UCSD-AML1 (cell line): ENCODE measurements at regions not wholly inside any gene's neighbourhood (a gene's known extent, or its start where the extent isn't known, plus 50 kb on each side); places are given as distances from the start of the nearest gene placed in this dataset.

Experiments
- DNase-seq: peaks from one replicate; lab custom pipeline; 2025; ENCODE audit not compliant: unreplicated experiment; lab: John Stamatoyannopoulos, UW

- no peak for DNase-seq
Observed at GRCh38 chr2:120496759-120497158, 150.8 kb downstream of the INHBB start.

- DNase-seq: no peak
Observed at GRCh38 chr2:120497261-120497977, 151.5 kb downstream of the INHBB start.

- DNase-seq: no peak
Observed at GRCh38 chr2:120498121-120498520, 152.2 kb downstream of the INHBB start.

GRCh38 chr2:120498576-120499394, 152.8 kb downstream of the INHBB start:
- no peak for DNase-seq

GRCh38 chr2:120499784-120500495, 154.0 kb downstream of the INHBB start:
- DNase-seq: no peak

GRCh38 chr2:120501591-120501990, 155.7 kb downstream of the INHBB start:
- no peak for DNase-seq

- DNase-seq: no peak
Observed at GRCh38 chr2:120502357-120502756, 156.4 kb downstream of the INHBB start.

GRCh38 chr2:120502761-120503160, 156.8 kb downstream of the INHBB start:
- DNase-seq: no peak

- no peak for DNase-seq
Observed at GRCh38 chr2:120503206-120503792, 157.4 kb downstream of the INHBB start.

GRCh38 chr2:120503793-120504571, 158.0 kb downstream of the INHBB start:
- no peak for DNase-seq

- DNase-seq: no peak
Observed at GRCh38 chr2:120504936-120505705, 159.2 kb downstream of the INHBB start.

- no peak for DNase-seq
Observed at GRCh38 chr2:120508567-120509041, 162.7 kb downstream of the INHBB start.

- no peak for DNase-seq
Observed at GRCh38 chr2:120509213-120509815, 163.4 kb downstream of the INHBB start.

GRCh38 chr2:120509991-120510735, 164.2 kb downstream of the INHBB start:
- DNase-seq: no peak

- DNase-seq: no peak
Observed at GRCh38 chr2:120510751-120511395, 164.9 kb downstream of the INHBB start.

- no peak for DNase-seq
Observed at GRCh38 chr2:120511536-120511935, 165.6 kb downstream of the INHBB start.

- no peak for DNase-seq
Observed at GRCh38 chr2:120511947-120512710, 166.2 kb downstream of the INHBB start.
